Neuronal stem cell (in vitro differentiated cells): ENCODE measurements at regions not wholly inside any gene's neighbourhood (a gene's known extent, or its start where the extent isn't known, plus 50 kb on each side); places are given as distances from the start of the nearest gene placed in this dataset.
A peak's percentile ranks its signal among the peaks of the same experiment; 100 is the strongest.
"Not testable (repeated sequence)": the region's sequence is repeated elsewhere in the genome, so short reads cannot be mapped to it uniquely, and the experiment has no call there.

Experiments
- DNase-seq: peaks from one replicate; pipeline ENCODE4 v3.0.0-alpha.2; 2013; ENCODE audit warnings: low spot score
- H2AFZ ChIP-seq: one replicate; pipeline ENCODE4 v1.6.1; 2013; ENCODE audit warnings: mild to moderate bottlenecking, low read length, inconsistent platforms
- H2AK5ac ChIP-seq: 2 replicates; pipeline ENCODE4 v1.6.1; 2013; ENCODE audit warnings: low read depth, mild to moderate bottlenecking, inconsistent platforms, low read length, moderate library complexity, mixed read lengths
- H2BK120ac ChIP-seq: 2 replicates; pipeline ENCODE4 v1.6.1; 2013; ENCODE audit warnings: low read depth, mild to moderate bottlenecking, inconsistent platforms, low read length, moderate library complexity, mixed read lengths
- H2BK12ac ChIP-seq: one replicate; pipeline ENCODE4 v1.6.1; 2013; ENCODE audit warnings: low read length, inconsistent platforms
- H2BK15ac ChIP-seq: 2 replicates; pipeline ENCODE4 v1.6.1; 2013; ENCODE audit warnings: mild to moderate bottlenecking, low read length, inconsistent platforms, mixed read lengths
- H2BK5ac ChIP-seq: one replicate; pipeline ENCODE4 v1.6.1; 2013; ENCODE audit warnings: inconsistent platforms, mild to moderate bottlenecking, low read length, moderate library complexity
- H3K14ac ChIP-seq: one replicate; pipeline ENCODE4 v1.6.1; 2013; ENCODE audit warnings: low read length, inconsistent platforms
- H3K18ac ChIP-seq: 2 replicates; pipeline ENCODE4 v1.6.1; 2013; ENCODE audit warnings: low read length, inconsistent platforms
- H3K23ac ChIP-seq: 2 replicates; pipeline ENCODE4 v1.6.1; 2013; ENCODE audit warnings: low read depth, mild to moderate bottlenecking, mixed read lengths, low read length, inconsistent platforms; ENCODE audit not compliant: poor library complexity
- H3K27ac ChIP-seq: replicated peaks from 3 replicates; pipeline ENCODE4 v1.5.1; 2013; ENCODE audit warnings: low read length, inconsistent platforms
- H3K27me3 ChIP-seq, 3 experiments: 2 replicates each; pipeline ENCODE4 v1.6.1; 2013; ENCODE audit warnings: low read length in 3 of 3, mild to moderate bottlenecking in 2 of 3, inconsistent platforms in 1 of 3, low read depth in 1 of 3, mixed read lengths in 1 of 3, moderate library complexity in 1 of 3; ENCODE audit not compliant: control insufficient read depth in 3 of 3, insufficient read depth in 3 of 3
- H3K36me3 ChIP-seq, 2 donors: replicated peaks in 1 of 2; 2 replicates each; pipeline ENCODE4 v1.6.1; 2013; ENCODE audit warnings: low read length in 2 of 2; ENCODE audit not compliant: control insufficient read depth in 2 of 2, insufficient read depth in 2 of 2
- H3K4ac ChIP-seq: 2 replicates; pipeline ENCODE4 v1.6.1; 2013; ENCODE audit warnings: inconsistent platforms, mild to moderate bottlenecking, low read length, moderate library complexity
- H3K4me1 ChIP-seq, 2 donors: 1 replicate in 1 of 2; 2 replicates in 1 of 2; pipeline ENCODE4 v1.6.1; 2013; ENCODE audit warnings: low read length in 2 of 2, low read depth in 1 of 2; ENCODE audit not compliant: control insufficient read depth in 2 of 2, insufficient read depth in 1 of 2
- H3K4me2 ChIP-seq: one replicate; pipeline ENCODE4 v1.6.1; 2013; ENCODE audit warnings: mild to moderate bottlenecking, low read length, inconsistent platforms; ENCODE audit not compliant: insufficient read depth, poor library complexity, severe bottlenecking
- H3K4me3 ChIP-seq, 2 donors: 2 replicates each; pipeline ENCODE4 v1.5.1; 2013; ENCODE audit warnings: low read length in 2 of 2, mild to moderate bottlenecking in 2 of 2, inconsistent platforms in 1 of 2, moderate library complexity in 1 of 2
- H3K79me1 ChIP-seq: one replicate; pipeline ENCODE4 v1.6.1; 2013; ENCODE audit warnings: low read depth, mild to moderate bottlenecking, inconsistent platforms, low read length, moderate library complexity
- H3K9ac ChIP-seq: one replicate; pipeline ENCODE4 v1.6.1; 2013; ENCODE audit warnings: mild to moderate bottlenecking, low read depth, low read length, inconsistent platforms; ENCODE audit not compliant: poor library complexity
- H3K9me3 ChIP-seq, 2 donors: replicated peaks in 1 of 2; 2 replicates each; pipeline versions ENCODE3 to v1.6.1; 2013; ENCODE audit warnings: low read length in 2 of 2, mild to moderate bottlenecking in 2 of 2, inconsistent platforms in 1 of 2, low read depth in 1 of 2, mixed read lengths in 1 of 2, moderate library complexity in 1 of 2; ENCODE audit not compliant: control insufficient read depth in 2 of 2, insufficient read depth in 1 of 2
- H4K8ac ChIP-seq: one replicate; pipeline ENCODE4 v1.6.1; 2013; ENCODE audit warnings: low read depth, mild to moderate bottlenecking, inconsistent platforms, low read length, moderate library complexity
- H4K91ac ChIP-seq: one replicate; pipeline ENCODE4 v1.6.1; 2013; ENCODE audit warnings: low read length, low read depth, mild to moderate bottlenecking, inconsistent platforms; ENCODE audit not compliant: poor library complexity
- WGBS, 2 donors: extraction: QIAGEN DNeasy Blood & Tissue Kit; methylation state at CpG; one replicate each; pipeline ENCODE4 v1.1.7; 2013; ENCODE audit warnings: missing lambda C conversion rate in 2 of 2, mixed read lengths in 1 of 2; ENCODE audit not compliant: insufficient read length in 2 of 2, insufficient replicate concordance in 1 of 2; ENCODE audit errors: extremely low coverage in 2 of 2; 5-methylcytosine and 5-hydroxymethylcytosine counted together

DNA sequence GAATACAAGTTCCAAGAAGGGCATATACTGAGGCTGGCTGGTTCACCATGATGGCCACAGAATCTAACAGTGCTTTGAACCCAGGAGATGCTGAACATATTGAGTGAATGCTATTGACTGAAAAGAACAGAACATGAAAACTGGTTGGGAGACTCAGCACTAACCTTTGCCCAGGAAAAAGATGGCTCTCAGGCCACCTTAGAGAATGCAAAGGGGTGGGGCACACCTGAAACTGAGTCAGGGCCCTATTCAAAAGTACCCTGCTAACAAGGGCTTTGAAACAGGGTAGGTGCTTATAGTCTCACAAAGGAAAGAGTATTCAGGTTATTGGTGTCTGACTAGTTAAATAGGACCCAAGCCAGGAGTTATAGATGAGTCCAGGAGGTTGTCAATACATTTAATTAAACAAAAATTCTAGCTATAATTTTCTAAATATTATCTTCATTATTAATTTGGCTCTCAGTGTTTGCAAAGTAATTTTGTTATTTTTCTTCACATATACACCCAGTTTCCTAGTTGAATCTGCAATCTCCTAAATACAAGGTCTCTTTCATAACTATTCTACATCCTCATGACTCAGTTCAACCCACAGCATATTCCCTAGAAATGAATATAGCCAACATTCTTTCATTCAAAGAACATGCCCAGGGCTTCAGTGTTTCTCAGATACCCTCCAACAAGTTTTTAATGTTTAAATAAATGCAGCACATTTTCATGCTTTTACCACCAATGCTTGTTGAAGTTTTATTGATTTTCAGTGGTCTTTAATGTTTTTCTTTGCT, 144.2 kb upstream of the RAPGEF2 start:
- Histone ChIP-seq H2BK5ac (no peak overlapping the region), H3K4me1 (peaks cover 3 to 21% of the 10 kb centered on the region in 2 donors), H4K91ac (no peak overlapping the region), H3K14ac (no peak overlapping the region), H4K8ac (no peak overlapping the region), H3K27ac (no peak overlapping the region), H3K4ac (no peak overlapping the region), H3K4me2 (no peak overlapping the region), H3K4me3 (no peak overlapping the region), H3K79me1 (no peaks in the 10 kb centered on the region), H3K36me3 (no peaks in the 10 kb centered on the region), H3K18ac (no peak overlapping the region), H2BK120ac (no peak overlapping the region), H3K27me3 (no peaks in the 10 kb centered on the region), H3K9me3 (no peaks in the 10 kb centered on the region), H2BK15ac (no peak overlapping the region), H2AK5ac (no peak overlapping the region), H2AFZ (no peak overlapping the region), H3K23ac (no peak overlapping the region), H2BK12ac (no peak overlapping the region), H3K9ac (no peak overlapping the region)
- DNase-seq: no peak

DNA sequence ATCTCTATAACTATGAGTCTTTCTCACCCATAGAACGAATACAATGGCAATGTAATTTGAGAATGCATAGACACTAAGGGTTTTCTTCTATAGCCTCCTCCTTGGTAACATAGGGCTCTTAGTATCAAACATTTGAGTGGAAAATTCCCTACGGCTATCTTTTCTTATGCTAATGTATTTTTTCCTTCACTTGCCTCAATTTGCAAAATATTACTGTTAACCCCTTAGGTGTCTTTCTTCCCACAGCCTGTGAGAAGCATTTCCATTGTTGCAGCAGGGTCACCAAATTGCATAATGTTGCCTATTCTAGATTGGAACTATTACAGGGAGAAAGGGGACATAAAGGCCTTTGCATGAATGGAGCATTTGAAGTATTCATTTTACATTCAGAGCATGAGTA, 140.5 kb upstream of the RAPGEF2 start:
- H2AK5ac ChIP-seq: no peak overlapping the region
- H3K79me1 ChIP-seq: no peaks in the 10 kb centered on the region
- WGBS, 2 donors: no CpG with 5 or more reads among the region's 2 CpGs
- no peak overlapping the region for H2BK12ac ChIP-seq
- H3K27me3 ChIP-seq: no peaks in the 10 kb centered on the region
- H2BK15ac ChIP-seq: no peak overlapping the region
- no peak overlapping the region for H3K27ac ChIP-seq
- no peak overlapping the region for H3K14ac ChIP-seq
- no peak overlapping the region for H2BK120ac ChIP-seq
- no peak overlapping the region for H3K4me2 ChIP-seq
- no peak overlapping the region for H3K4ac ChIP-seq
- no peak overlapping the region for H3K9ac ChIP-seq
- no peak overlapping the region for H3K23ac ChIP-seq
- no peaks in the 10 kb centered on the region for H3K36me3 ChIP-seq
- no peak overlapping the region for H3K18ac ChIP-seq
- H3K4me1 ChIP-seq: peaks cover 8 to 23% of the 10 kb centered on the region in 2 donors
- H4K8ac ChIP-seq: no peak overlapping the region
- no peak overlapping the region for H3K4me3 ChIP-seq
- DNase-seq: no peak
- no peak overlapping the region for H4K91ac ChIP-seq
- H2AFZ ChIP-seq: peak overlapping the region; percentile 46
- no peak overlapping the region for H2BK5ac ChIP-seq
- H3K9me3 ChIP-seq: no peaks in the 10 kb centered on the region

DNA sequence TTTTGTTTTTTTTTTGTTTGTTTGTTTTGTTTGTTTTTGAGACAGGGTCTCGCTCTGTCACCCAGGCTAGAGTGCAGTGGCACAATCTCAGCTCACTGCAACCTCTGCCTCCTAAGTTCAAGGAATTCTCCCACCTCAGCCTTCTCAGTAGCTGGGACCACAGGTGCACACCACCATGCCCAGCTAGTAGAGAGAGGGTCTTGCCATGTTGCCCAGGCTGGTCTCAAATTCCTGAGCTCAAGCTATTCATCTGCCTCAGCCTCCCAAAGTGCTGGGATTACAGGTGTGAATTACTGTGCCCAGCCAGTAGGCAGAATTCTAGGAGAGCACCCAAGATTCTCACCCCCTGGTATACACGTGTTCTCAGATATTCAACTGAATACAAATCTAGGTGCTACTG, 139.6 kb upstream of the RAPGEF2 start:
- not testable (repeated sequence) for H4K91ac ChIP-seq, H3K9me3 ChIP-seq, H3K9ac ChIP-seq, H2BK5ac ChIP-seq, H3K4me2 ChIP-seq, H2BK120ac ChIP-seq, H3K36me3 ChIP-seq, H3K79me1 ChIP-seq, H2BK12ac ChIP-seq, H3K4me3 ChIP-seq, H3K18ac ChIP-seq, H3K4ac ChIP-seq, H4K8ac ChIP-seq, H3K27ac ChIP-seq, H3K27me3 ChIP-seq, H3K23ac ChIP-seq, DNase-seq, H2AK5ac ChIP-seq, H3K14ac ChIP-seq, H2AFZ ChIP-seq
- peak overlapping the region; percentile 62 for H2BK15ac ChIP-seq
- WGBS, 2 donors: no CpG with 5 or more reads among the region's 2 CpGs
- peaks cover 8 to 23% of the 10 kb centered on the region in 2 donors for H3K4me1 ChIP-seq

DNA sequence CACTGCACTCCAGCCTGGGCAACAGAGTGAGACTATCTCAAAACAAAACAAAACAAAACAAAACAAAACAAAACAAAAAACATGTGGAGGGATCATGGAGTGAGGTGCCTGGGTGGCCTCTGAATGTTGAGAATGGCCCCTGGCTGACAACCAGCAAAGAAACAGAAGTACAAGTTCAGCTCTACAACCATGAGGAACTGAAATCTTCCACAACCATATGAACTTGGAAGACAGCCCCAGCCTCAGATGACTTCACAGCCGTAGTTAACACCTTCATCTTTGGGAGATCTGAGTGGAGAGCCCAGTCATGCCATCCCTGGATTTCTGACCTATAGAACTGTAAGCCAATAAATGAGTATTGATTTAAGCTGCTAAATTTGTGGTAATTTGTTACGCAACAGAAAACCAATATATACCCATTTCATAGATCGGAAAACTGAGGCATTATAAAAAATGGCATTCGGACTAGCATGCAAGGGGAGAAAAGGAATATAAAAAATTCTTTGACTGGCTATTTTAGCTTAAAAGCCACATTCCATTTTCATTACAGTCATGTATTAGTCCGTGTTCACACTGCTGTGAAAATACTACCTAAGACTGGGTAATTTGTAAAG, 138.7 kb upstream of the RAPGEF2 start:
- no peak overlapping the region for H3K14ac ChIP-seq
- H3K4me2 ChIP-seq: no peak overlapping the region
- H3K27ac ChIP-seq: no peak overlapping the region
- no peak overlapping the region for H2BK120ac ChIP-seq
- no peak overlapping the region for H2AK5ac ChIP-seq
- no peak for DNase-seq
- no peak overlapping the region for H4K8ac ChIP-seq
- no peak overlapping the region for H3K4me3 ChIP-seq
- H3K27me3 ChIP-seq: no peaks in the 10 kb centered on the region
- no peak overlapping the region for H3K4ac ChIP-seq
- no peak overlapping the region for H2BK15ac ChIP-seq
- H3K36me3 ChIP-seq: no peaks in the 10 kb centered on the region
- H2BK12ac ChIP-seq: no peak overlapping the region
- no peak overlapping the region for H3K9ac ChIP-seq
- H3K4me1 ChIP-seq: peaks cover 8 to 23% of the 10 kb centered on the region in 2 donors
- no peaks in the 10 kb centered on the region for H3K9me3 ChIP-seq
- H3K23ac ChIP-seq: no peak overlapping the region
- H3K18ac ChIP-seq: no peak overlapping the region
- no peak overlapping the region for H2BK5ac ChIP-seq
- H4K91ac ChIP-seq: no peak overlapping the region
- no CpG with 5 or more reads among the region's 5 CpGs for WGBS, 2 donors
- no peak overlapping the region for H2AFZ ChIP-seq
- H3K79me1 ChIP-seq: no peaks in the 10 kb centered on the region
